HFF-Myc (cell line): ENCODE measurements at regions not wholly inside any gene's neighbourhood (a gene's known extent, or its start where the extent isn't known, plus 50 kb on each side); places are given as distances from the start of the nearest gene placed in this dataset.

ENCODE experiments used
- DNase-seq: peaks from one replicate; pipeline ENCODE4 v3.0.0-alpha.2; 2011; ENCODE audit warnings: low read depth; ENCODE audit errors: extremely low read depth
- H3K4me3 ChIP-seq: replicated peaks from 2 replicates; pipeline ENCODE4 v1.5.1; 2011; ENCODE audit warnings: low read depth, mild to moderate bottlenecking, control low read depth, low read length
- CTCF ChIP-seq: IDR thresholded peaks from 2 replicates; pipeline ENCODE4 v1.5.1; 2012; ENCODE audit warnings: mild to moderate bottlenecking, low read depth, low read length, control low read depth; ENCODE audit errors: missing control alignments

GRCh38 chr2:217436386-217436785, 566.4 kb downstream of the TNS1 start:
- DNase-seq, result no peak
- no peak for TF ChIP-seq CTCF
- no peak overlapping the region for H3K4me3 ChIP-seq

- DNase-seq, result peak; percentile 89
- H3K4me3 ChIP-seq, result no peak overlapping the region
- TF ChIP-seq CTCF, result no peak
These were observed 568.4 kb downstream of the TNS1 start for GRCh38 chr2:217434180-217434975.

- no peak for TF ChIP-seq CTCF
- no peak overlapping the region for H3K4me3 ChIP-seq
- DNase-seq, result no peak
These were observed 569.3 kb downstream of the TNS1 start for GRCh38 chr2:217433522-217433921.

- no peak overlapping the region for H3K4me3 ChIP-seq
- TF ChIP-seq CTCF, result no peak
- no peak for DNase-seq
These were observed 571.1 kb downstream of the TNS1 start for GRCh38 chr2:217431577-217432269.

- no peak overlapping the region for H3K4me3 ChIP-seq
- no peak for DNase-seq
- TF ChIP-seq CTCF, result no peak
These were observed 571.2 kb upstream of the TNP1 start for GRCh38 chr2:217430916-217431576.

- no peak for TF ChIP-seq CTCF
These were observed 570.2 kb upstream of the TNP1 start for GRCh38 chr2:217429981-217430500.

More at GRCh38 chr2:217429981-217430500, 570.2 kb upstream of the TNP1 start:
- DNase-seq, result no peak
- H3K4me3 ChIP-seq, result no peak overlapping the region
